ENCODE measurements at regions not wholly inside any gene's neighbourhood (a gene's known extent, or its start where the extent isn't known, plus 50 kb on each side); places are given as distances from the start of the nearest gene placed in this dataset.

DNA sequence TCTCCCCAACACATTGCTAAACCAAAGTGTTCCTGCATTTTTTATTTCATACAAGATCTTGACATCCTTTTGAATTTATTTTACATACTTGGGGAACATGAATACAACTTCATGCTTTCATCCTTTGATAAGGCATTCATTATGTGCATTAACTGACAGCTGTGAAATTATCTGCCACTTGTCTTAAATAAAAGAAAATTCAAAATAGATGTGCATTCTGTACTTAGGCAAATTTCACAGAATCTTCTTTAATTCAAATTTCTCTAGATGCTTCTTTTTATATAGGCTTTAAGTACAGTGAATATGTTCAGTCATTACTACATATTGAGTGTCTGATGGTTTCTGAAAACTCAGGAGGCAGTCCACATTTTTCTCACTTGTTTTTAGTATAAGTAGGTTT is 518.1 kb downstream of the EPHA5 start:
- Histone ChIP-seq H4K91ac (ENCODE audit: low read depth, low read length) (no peak overlapping the region), H3K27ac (ENCODE audit: low read depth, low read length) (no peak overlapping the region), H3K14ac (ENCODE audit: low read length) (no peak overlapping the region), H3K9me3 (ENCODE audit: insufficient read depth, low read depth, low read length) (no peaks in the 10 kb centered on the region), H4K8ac (ENCODE audit: low read depth, low read length) (no peak overlapping the region), H2AFZ (ENCODE audit: insufficient read depth, low read length, poor library complexity) (no peak overlapping the region), H3K9ac (ENCODE audit: low read length) (no peak overlapping the region), H3K36me3 (ENCODE audit: control insufficient read depth in 1 of 2, insufficient read depth in 2 of 2, low read length in 2 of 2) (no peaks in the 10 kb centered on the region), H3K18ac (ENCODE audit: low read length) (no peak overlapping the region), H2BK12ac (ENCODE audit: low read length) (no peak overlapping the region), H3K4me3 (ENCODE audit: low read depth, low read length) (no peak overlapping the region), H4K12ac (ENCODE audit: low read depth, low read length) (no peak overlapping the region), H3K4ac (ENCODE audit: low read depth, low read length) (no peak overlapping the region), H3K27me3 (ENCODE audit: insufficient read depth, low read length) (no peaks in the 10 kb centered on the region), H2BK120ac (ENCODE audit: insufficient read depth, low read length, poor library complexity) (no peak overlapping the region), H3K79me1 (ENCODE audit: low read length) (no peaks in the 10 kb centered on the region), H3K4me1 (ENCODE audit: control insufficient read depth in 1 of 2, insufficient read depth in 2 of 2, low read length in 2 of 2) (no peaks in the 10 kb centered on the region), H3K79me2 (ENCODE audit: control insufficient read depth, insufficient read depth, low read length, poor library complexity) (no peaks in the 10 kb centered on the region), H3K23ac (ENCODE audit: low read length) (no peak overlapping the region), H2BK5ac (ENCODE audit: low read depth, low read length, poor library complexity) (no peak overlapping the region), H2AK5ac (ENCODE audit: low read length) (no peak overlapping the region), H3K4me2 (ENCODE audit: low read length) (no peak overlapping the region)
- no peak for DNase-seq

DNA sequence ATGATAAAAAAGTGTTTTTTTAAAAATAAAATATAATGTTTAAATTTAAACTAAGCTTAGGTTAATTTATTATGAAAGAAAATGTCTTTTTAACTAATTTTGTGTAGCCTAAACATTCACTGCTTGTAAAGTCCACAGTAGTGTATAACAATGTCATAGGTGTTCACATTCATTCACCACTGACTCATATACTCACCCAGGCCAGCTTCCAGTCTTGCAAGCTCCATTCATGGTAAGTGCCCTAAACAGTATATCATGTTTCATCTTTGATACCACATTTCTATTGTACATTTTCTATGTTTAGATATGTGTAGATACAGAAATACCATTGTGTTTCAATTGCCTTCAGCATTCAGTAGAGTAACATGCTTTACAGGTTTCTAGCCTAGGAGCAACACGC is 530.3 kb downstream of the EPHA5 start:
- H2AK5ac ChIP-seq (ENCODE audit: low read length) = no peak overlapping the region
- H4K91ac ChIP-seq (ENCODE audit: low read depth, low read length) = no peak overlapping the region
- no peaks in the 10 kb centered on the region for H3K27me3 ChIP-seq (ENCODE audit: insufficient read depth, low read length)
- no peak overlapping the region for H3K4me2 ChIP-seq (ENCODE audit: low read length)
- H2AFZ ChIP-seq (ENCODE audit: insufficient read depth, low read length, poor library complexity) = no peak overlapping the region
- no peak overlapping the region for H2BK12ac ChIP-seq (ENCODE audit: low read length)
- H3K9ac ChIP-seq (ENCODE audit: low read length) = no peak overlapping the region
- no peaks in the 10 kb centered on the region for H3K36me3 ChIP-seq (ENCODE audit: control insufficient read depth in 1 of 2, insufficient read depth in 2 of 2, low read length in 2 of 2)
- H3K4me1 ChIP-seq (ENCODE audit: control insufficient read depth in 1 of 2, insufficient read depth in 2 of 2, low read length in 2 of 2) = no peaks in the 10 kb centered on the region
- H2BK120ac ChIP-seq (ENCODE audit: insufficient read depth, low read length, poor library complexity) = no peak overlapping the region
- no peak overlapping the region for H3K4me3 ChIP-seq (ENCODE audit: low read depth, low read length)
- no peak overlapping the region for H2BK5ac ChIP-seq (ENCODE audit: low read depth, low read length, poor library complexity)
- peak in 1 of 2 donors; percentile 5 for DNase-seq
- no peak overlapping the region for H3K27ac ChIP-seq (ENCODE audit: low read depth, low read length)
- no CpG with 5 or more reads among the region's 1 CpG for WGBS (ENCODE audit: extremely low coverage, insufficient coverage, insufficient read length)
- H3K79me2 ChIP-seq (ENCODE audit: control insufficient read depth, insufficient read depth, low read length, poor library complexity) = no peaks in the 10 kb centered on the region
- no peak overlapping the region for H4K8ac ChIP-seq (ENCODE audit: low read depth, low read length)
- H3K14ac ChIP-seq (ENCODE audit: low read length) = no peak overlapping the region
- no peak overlapping the region for H4K12ac ChIP-seq (ENCODE audit: low read depth, low read length)
- H3K18ac ChIP-seq (ENCODE audit: low read length) = no peak overlapping the region
- H3K4ac ChIP-seq (ENCODE audit: low read depth, low read length) = no peak overlapping the region
- no peak overlapping the region for H3K23ac ChIP-seq (ENCODE audit: low read length)
- no peaks in the 10 kb centered on the region for H3K79me1 ChIP-seq (ENCODE audit: low read length)
- H3K9me3 ChIP-seq (ENCODE audit: insufficient read depth, low read depth, low read length) = peaks cover 6% of the 10 kb centered on the region

DNA sequence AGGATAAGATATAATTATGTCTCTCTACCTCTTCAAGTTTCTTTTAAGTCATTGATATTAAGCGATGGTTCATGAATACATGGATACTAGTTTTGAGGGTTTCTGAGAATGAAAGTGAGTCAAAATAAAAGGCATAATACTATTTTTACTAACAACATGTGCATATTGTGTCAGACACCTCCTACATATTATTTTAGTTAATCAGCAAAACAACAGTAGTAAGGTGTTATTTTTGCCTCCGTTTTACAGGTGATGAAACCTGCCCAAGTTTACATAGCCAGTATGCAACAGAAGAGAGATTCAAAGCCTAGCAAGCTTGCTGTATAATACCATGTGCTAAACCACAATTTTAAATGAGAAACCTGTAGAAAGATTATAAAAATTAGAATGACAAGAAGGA is 544.1 kb downstream of the EPHA5 start:
- WGBS (ENCODE audit: extremely low coverage, insufficient coverage, insufficient read length) = no CpG with 5 or more reads among the region's 2 CpGs
- H2BK120ac ChIP-seq (ENCODE audit: insufficient read depth, low read length, poor library complexity) = no peak overlapping the region
- H3K4ac ChIP-seq (ENCODE audit: low read depth, low read length) = no peak overlapping the region
- no peak overlapping the region for H3K4me3 ChIP-seq (ENCODE audit: low read depth, low read length)
- no peak overlapping the region for H2BK5ac ChIP-seq (ENCODE audit: low read depth, low read length, poor library complexity)
- DNase-seq = no peak
- H4K91ac ChIP-seq (ENCODE audit: low read depth, low read length) = no peak overlapping the region
- no peak overlapping the region for H3K4me2 ChIP-seq (ENCODE audit: low read length)
- H3K79me2 ChIP-seq (ENCODE audit: control insufficient read depth, insufficient read depth, low read length, poor library complexity) = no peaks in the 10 kb centered on the region
- no peaks in the 10 kb centered on the region for H3K27me3 ChIP-seq (ENCODE audit: insufficient read depth, low read length)
- no peak overlapping the region for H4K8ac ChIP-seq (ENCODE audit: low read depth, low read length)
- no peak overlapping the region for H3K18ac ChIP-seq (ENCODE audit: low read length)
- H3K9me3 ChIP-seq (ENCODE audit: insufficient read depth, low read depth, low read length) = no peaks in the 10 kb centered on the region
- H2AK5ac ChIP-seq (ENCODE audit: low read length) = no peak overlapping the region
- H4K12ac ChIP-seq (ENCODE audit: low read depth, low read length) = no peak overlapping the region
- no peak overlapping the region for H2BK12ac ChIP-seq (ENCODE audit: low read length)
- no peak overlapping the region for H2AFZ ChIP-seq (ENCODE audit: insufficient read depth, low read length, poor library complexity)
- no peaks in the 10 kb centered on the region for H3K36me3 ChIP-seq (ENCODE audit: control insufficient read depth in 1 of 2, insufficient read depth in 2 of 2, low read length in 2 of 2)
- no peak overlapping the region for H3K23ac ChIP-seq (ENCODE audit: low read length)
- H3K27ac ChIP-seq (ENCODE audit: low read depth, low read length) = no peak overlapping the region
- no peak overlapping the region for H3K14ac ChIP-seq (ENCODE audit: low read length)
- H3K79me1 ChIP-seq (ENCODE audit: low read length) = no peaks in the 10 kb centered on the region
- H3K4me1 ChIP-seq (ENCODE audit: control insufficient read depth in 1 of 2, insufficient read depth in 2 of 2, low read length in 2 of 2) = no peaks in the 10 kb centered on the region
- H3K9ac ChIP-seq (ENCODE audit: low read length) = no peak overlapping the region

DNA sequence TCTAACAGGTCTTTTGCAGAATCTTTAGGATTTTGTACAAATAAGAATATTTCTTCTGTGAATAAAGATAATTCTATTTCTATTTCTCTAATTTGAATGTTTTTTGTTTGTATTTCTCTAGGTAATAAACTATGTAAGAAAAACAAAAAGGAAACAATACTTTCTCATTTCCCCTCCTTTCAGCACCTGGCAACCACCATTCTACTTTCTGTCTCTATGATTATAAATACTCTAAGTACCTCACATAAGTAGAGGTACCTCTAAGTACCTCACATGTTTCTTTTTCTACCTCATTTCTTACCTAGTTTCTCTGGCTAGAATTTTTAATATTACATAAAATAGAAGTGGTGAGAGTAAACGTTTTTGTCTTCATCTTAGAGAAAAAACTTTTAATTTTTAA is 550.0 kb downstream of the EPHA5 start:
- H2BK12ac ChIP-seq (ENCODE audit: low read length) = no peak overlapping the region
- no peak overlapping the region for H4K91ac ChIP-seq (ENCODE audit: low read depth, low read length)
- DNase-seq = no peak

More for the DNA sequence above, 550.0 kb downstream of the EPHA5 start:
- no peak overlapping the region for H2AK5ac ChIP-seq (ENCODE audit: low read length)
- no peak overlapping the region for H3K4me2 ChIP-seq (ENCODE audit: low read length)
- no peaks in the 10 kb centered on the region for H3K9me3 ChIP-seq (ENCODE audit: insufficient read depth, low read depth, low read length)
- no peak overlapping the region for H4K8ac ChIP-seq (ENCODE audit: low read depth, low read length)
- no peak overlapping the region for H3K14ac ChIP-seq (ENCODE audit: low read length)
- H3K27me3 ChIP-seq (ENCODE audit: insufficient read depth, low read length) = no peaks in the 10 kb centered on the region
- no peak overlapping the region for H2AFZ ChIP-seq (ENCODE audit: insufficient read depth, low read length, poor library complexity)
- no peak overlapping the region for H4K12ac ChIP-seq (ENCODE audit: low read depth, low read length)
- no peaks in the 10 kb centered on the region for H3K36me3 ChIP-seq (ENCODE audit: control insufficient read depth in 1 of 2, insufficient read depth in 2 of 2, low read length in 2 of 2)
- no peak overlapping the region for H2BK120ac ChIP-seq (ENCODE audit: insufficient read depth, low read length, poor library complexity)
- no peak overlapping the region for H3K9ac ChIP-seq (ENCODE audit: low read length)
- no peak overlapping the region for H2BK5ac ChIP-seq (ENCODE audit: low read depth, low read length, poor library complexity)
- H3K23ac ChIP-seq (ENCODE audit: low read length) = no peak overlapping the region
- no CpG with 5 or more reads among the region's 1 CpG for WGBS (ENCODE audit: extremely low coverage, insufficient coverage, insufficient read length)
- no peak overlapping the region for H3K18ac ChIP-seq (ENCODE audit: low read length)
- H3K79me1 ChIP-seq (ENCODE audit: low read length) = no peaks in the 10 kb centered on the region
- H3K27ac ChIP-seq (ENCODE audit: low read depth, low read length) = no peak overlapping the region
- H3K4me3 ChIP-seq (ENCODE audit: low read depth, low read length) = no peak overlapping the region
- H3K4me1 ChIP-seq (ENCODE audit: control insufficient read depth in 1 of 2, insufficient read depth in 2 of 2, low read length in 2 of 2) = no peaks in the 10 kb centered on the region
- H3K4ac ChIP-seq (ENCODE audit: low read depth, low read length) = no peak overlapping the region
- H3K79me2 ChIP-seq (ENCODE audit: control insufficient read depth, insufficient read depth, low read length, poor library complexity) = no peaks in the 10 kb centered on the region
